GM12878 (cell line): ENCODE measurements at regions not wholly inside any gene's neighbourhood (a gene's known extent, or its start where the extent isn't known, plus 50 kb on each side); places are given as distances from the start of the nearest gene placed in this dataset.
A peak's percentile ranks its signal among the peaks of the same experiment; 100 is the strongest.

ENCODE experiments used
- ASH2L ChIP-seq: fragments of 300-600, 200-600 bp; sonication (generic); IDR thresholded peaks from 2 replicates; pipeline ENCODE4 v1.6.1; 2017; ENCODE audit warnings: low read depth, mild to moderate bottlenecking, borderline replicate concordance
- BMI1 ChIP-seq: fragments of 450-650 bp; IDR thresholded peaks from 2 replicates; pipeline ENCODE4 v1.6.1; 2016; ENCODE audit warnings: mild to moderate bottlenecking, moderate library complexity, borderline replicate concordance
- ETV6 ChIP-seq, 2 experiments: fragments of 450-650 bp in 1 of 2; IDR thresholded peaks in 1 of 2; conservative IDR thresholded peaks in 1 of 2; 2 replicates each; pipeline ENCODE4 v1.6.1; 2014; ENCODE audit warnings: antibody characterized with exemption in 1 of 2, borderline replicate concordance in 1 of 2, low read depth in 1 of 2, mild to moderate bottlenecking in 1 of 2, moderate library complexity in 1 of 2
- JUND ChIP-seq: IDR thresholded peaks from 2 replicates; pipeline ENCODE4 v1.6.1; 2012; ENCODE audit warnings: low read depth, mild to moderate bottlenecking, low read length, improper control_type of control experiment, moderate library complexity
- MAX ChIP-seq: IDR thresholded peaks from 2 replicates; pipeline ENCODE4 v1.6.1; 2012; ENCODE audit warnings: low read depth, low read length, improper control_type of control experiment
- MYC ChIP-seq: IDR thresholded peaks from 2 replicates; pipeline ENCODE4 v1.6.1; 2011; ENCODE audit warnings: mild to moderate bottlenecking, low read length, moderate library complexity, inconsistent platforms; ENCODE audit not compliant: insufficient read depth, insufficient replicate concordance, insufficient read length, severe bottlenecking
- NFYB ChIP-seq: IDR thresholded peaks from 2 replicates; pipeline ENCODE4 v1.6.1; 2011; ENCODE audit warnings: low read depth, mild to moderate bottlenecking, low read length, improper control_type of control experiment, moderate library complexity; ENCODE audit not compliant: insufficient read depth
- PBX3 ChIP-seq: IDR thresholded peaks from 2 replicates; pipeline ENCODE4 v1.6.1; 2011; ENCODE audit warnings: mild to moderate bottlenecking, low read depth, low read length, moderate library complexity; ENCODE audit not compliant: insufficient replicate concordance
- POLR2A ChIP-seq: IDR thresholded peaks from 2 replicates; pipeline ENCODE4 v1.6.1; 2011; ENCODE audit warnings: low read depth, mild to moderate bottlenecking, low read length
- POU2F2 ChIP-seq: IDR thresholded peaks from 3 replicates; pipeline ENCODE4 v1.6.1; 2011; ENCODE audit warnings: low read depth, mild to moderate bottlenecking, low read length, borderline replicate concordance
- RUNX3 ChIP-seq: IDR thresholded peaks from 2 replicates; pipeline ENCODE4 v1.6.1; 2012; ENCODE audit warnings: low read length, inconsistent platforms
- SIN3A ChIP-seq: IDR thresholded peaks from 2 replicates; pipeline ENCODE4 v1.6.1; 2012; ENCODE audit warnings: low read depth, low read length, improper control_type of control experiment
- SIX5 ChIP-seq: IDR thresholded peaks from 2 replicates; pipeline ENCODE4 v1.6.1; 2011; ENCODE audit warnings: mild to moderate bottlenecking, low read depth, low read length, moderate library complexity; ENCODE audit not compliant: severe bottlenecking
- SKIL ChIP-seq: fragments of 450-650 bp; IDR thresholded peaks from 2 replicates; pipeline ENCODE4 v1.6.1; 2017; ENCODE audit warnings: mild to moderate bottlenecking, low read depth, inconsistent platforms; ENCODE audit not compliant: poor library complexity, severe bottlenecking
- SREBF1 ChIP-seq: IDR thresholded peaks from 2 replicates; pipeline ENCODE4 v1.6.1; 2012; ENCODE audit warnings: mild to moderate bottlenecking, low read length
- SRF ChIP-seq, 2 experiments: IDR thresholded peaks; 2 replicates each; pipeline ENCODE4 v1.6.1; 2011; ENCODE audit warnings: low read depth in 2 of 2, low read length in 2 of 2, mild to moderate bottlenecking in 1 of 2, moderate library complexity in 1 of 2
- TBL1XR1 ChIP-seq: IDR thresholded peaks from 2 replicates; pipeline ENCODE4 v1.6.1; 2012; ENCODE audit warnings: low read depth, low read length, improper control_type of control experiment
- ZBTB40 ChIP-seq: fragments of 450-650 bp; IDR thresholded peaks from 2 replicates; pipeline ENCODE4 v1.6.1; 2016; ENCODE audit warnings: mild to moderate bottlenecking, moderate library complexity, borderline replicate concordance
- ZNF274 ChIP-seq: IDR thresholded peaks from one replicate; pipeline ENCODE4 v1.8.0; 2011; ENCODE audit not compliant: insufficient read length, insufficient read depth
- ZNF384 ChIP-seq: IDR thresholded peaks from 2 replicates; pipeline ENCODE4 v1.6.1; 2012; ENCODE audit warnings: low read depth, mild to moderate bottlenecking, low read length, improper control_type of control experiment, borderline replicate concordance

GRCh38 chr7:28292834-28293526, 112.4 kb upstream of the JAZF1 start (continued):
- TF ChIP-seq ZNF384 = no peak
- TF ChIP-seq SRF (IDR thresholded peaks at IDR 0.05; ENCODE audit: low read depth in 2 of 2, low read length in 2 of 2) = no peak
- TF ChIP-seq ZBTB40 = no peak
- no peak for TF ChIP-seq ETV6 (conservative IDR thresholded peaks at IDR 0.05 in 1 of 2, IDR thresholded peaks at IDR 0.05 in 1 of 2; ENCODE audit: borderline replicate concordance in 1 of 2, low read depth in 1 of 2)
- TF ChIP-seq ZNF274 = no peak
- TF ChIP-seq PBX3 = peak; percentile 68
- TF ChIP-seq ASH2L = no peak
- TF ChIP-seq RUNX3 = peak; percentile 22; the same call in 1 of the 2 replicates
- TF ChIP-seq NFYB = no peak
- no peak for TF ChIP-seq SIX5
- TF ChIP-seq BMI1 = no peak
- TF ChIP-seq SKIL = no peak
- TF ChIP-seq SIN3A = no peak
- no peak for TF ChIP-seq POU2F2
- TF ChIP-seq POLR2A = no peak
- no peak for TF ChIP-seq MAX
- no peak for TF ChIP-seq TBL1XR1
- TF ChIP-seq MYC = no peak
- TF ChIP-seq SREBF1 = no peak
- no peak for TF ChIP-seq JUND
